Mesendoderm (in vitro differentiated cells): ENCODE measurements at regions not wholly inside any gene's neighbourhood (a gene's known extent, or its start where the extent isn't known, plus 50 kb on each side); places are given as distances from the start of the nearest gene placed in this dataset.

Experiments
- DNase-seq: peaks from one replicate; pipeline ENCODE4 v3.0.0; 2013
- H2AK5ac ChIP-seq: 2 replicates; pipeline ENCODE4 v1.6.1; 2013; ENCODE audit warnings: low read length, inconsistent platforms
- H2BK120ac ChIP-seq: 2 replicates; pipeline ENCODE4 v1.6.1; 2013; ENCODE audit warnings: low read depth, mild to moderate bottlenecking, low read length, moderate library complexity, mixed read lengths
- H2BK15ac ChIP-seq: replicated peaks from 2 replicates; pipeline ENCODE4 v1.6.1; 2013; ENCODE audit warnings: low read depth, mild to moderate bottlenecking, moderate library complexity
- H2BK5ac ChIP-seq: 2 replicates; pipeline ENCODE4 v1.6.1; 2013; ENCODE audit warnings: low read length, inconsistent platforms
- H3K18ac ChIP-seq: 2 replicates; pipeline ENCODE4 v1.6.1; 2013; ENCODE audit warnings: mild to moderate bottlenecking, low read length, mixed read lengths
- H3K23ac ChIP-seq: one replicate; pipeline ENCODE4 v1.6.1; 2013; ENCODE audit warnings: low read length
- H3K27ac ChIP-seq: 2 replicates; pipeline ENCODE4 v1.5.1; 2013; ENCODE audit warnings: low read depth, mild to moderate bottlenecking, inconsistent platforms, low read length, moderate library complexity
- H3K27me3 ChIP-seq: 2 replicates; pipeline ENCODE4 v1.6.1; 2013; ENCODE audit warnings: low read length, control low read depth, mild to moderate bottlenecking, inconsistent platforms; ENCODE audit not compliant: insufficient read depth, poor library complexity
- H3K36me3 ChIP-seq: 2 replicates; pipeline ENCODE4 v1.6.1; 2013; ENCODE audit warnings: low read length, inconsistent platforms; ENCODE audit not compliant: control insufficient read depth, insufficient read depth
- H3K4ac ChIP-seq: one replicate; pipeline ENCODE4 v1.6.1; 2013; ENCODE audit warnings: low read depth, mild to moderate bottlenecking, low read length, moderate library complexity
- H3K4me1 ChIP-seq: 2 replicates; pipeline ENCODE4 v1.6.1; 2013; ENCODE audit warnings: low read depth, low read length, inconsistent platforms; ENCODE audit not compliant: control insufficient read depth
- H3K4me2 ChIP-seq: 2 replicates; pipeline ENCODE4 v1.6.1; 2013; ENCODE audit warnings: low read length
- H3K4me3 ChIP-seq: 2 replicates; pipeline ENCODE4 v1.5.1; 2013; ENCODE audit warnings: mild to moderate bottlenecking, low read length
- H3K56ac ChIP-seq: one replicate; pipeline ENCODE4 v1.6.1; 2013; ENCODE audit warnings: low read length
- H3K79me1 ChIP-seq: 2 replicates; pipeline ENCODE4 v1.6.1; 2013; ENCODE audit warnings: low read length, inconsistent platforms
- H3K79me2 ChIP-seq: 2 replicates; pipeline ENCODE4 v1.6.1; 2013; ENCODE audit warnings: mild to moderate bottlenecking, low read length; ENCODE audit not compliant: control insufficient read depth, insufficient read depth
- H3K9ac ChIP-seq: 2 replicates; pipeline ENCODE4 v1.6.1; 2013; ENCODE audit warnings: low read length, inconsistent platforms
- H4K5ac ChIP-seq: one replicate; pipeline ENCODE4 v1.6.1; 2013; ENCODE audit warnings: low read length
- H4K8ac ChIP-seq: one replicate; pipeline ENCODE4 v1.6.1; 2013; ENCODE audit warnings: low read depth, mild to moderate bottlenecking, control low read depth, low read length, moderate library complexity
- WGBS: extraction: QIAGEN DNeasy Blood & Tissue Kit; methylation state at CpG from one replicate; pipeline ENCODE4 v1.1.7; 2013; ENCODE audit warnings: low lambda C conversion rate, missing lambda C conversion rate; ENCODE audit not compliant: insufficient coverage; ENCODE audit errors: extremely low coverage; 5-methylcytosine and 5-hydroxymethylcytosine counted together

DNA sequence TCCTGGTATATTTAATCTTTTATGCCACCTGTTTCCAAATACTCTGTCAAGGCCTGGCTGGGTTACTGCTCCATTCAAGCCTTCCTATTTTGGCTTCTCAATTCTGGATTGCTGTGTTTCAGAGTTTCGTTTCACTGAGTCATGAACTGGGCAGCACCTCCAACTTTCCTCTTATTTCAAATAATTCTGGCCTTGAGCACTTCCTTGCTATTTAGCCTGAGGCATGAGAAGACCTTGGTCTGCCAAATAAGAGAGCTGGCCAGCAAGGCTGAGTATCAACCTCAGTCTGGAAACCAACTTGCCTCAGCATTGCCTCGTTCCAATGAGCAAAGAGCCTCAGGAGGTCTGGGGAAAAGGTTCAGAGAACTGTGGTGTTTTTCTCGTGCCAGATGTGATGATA lies 66.6 kb downstream of the TNFAIP3 start:
- H2BK15ac ChIP-seq, result no peak overlapping the region
- H3K18ac ChIP-seq, result no peak overlapping the region
- no peak overlapping the region for H2BK5ac ChIP-seq
- H3K36me3 ChIP-seq, result no peaks in the 10 kb centered on the region
- H3K9ac ChIP-seq, result no peak overlapping the region
- H2AK5ac ChIP-seq, result no peak overlapping the region
- no peak overlapping the region for H4K8ac ChIP-seq
- no peak overlapping the region for H3K23ac ChIP-seq
- H3K4me1 ChIP-seq, result no peaks in the 10 kb centered on the region
- no peaks in the 10 kb centered on the region for H3K27me3 ChIP-seq
- H4K5ac ChIP-seq, result no peak overlapping the region
- no peak overlapping the region for H2BK120ac ChIP-seq
- no peak overlapping the region for H3K4ac ChIP-seq
- H3K79me2 ChIP-seq, result no peaks in the 10 kb centered on the region
- H3K79me1 ChIP-seq, result no peaks in the 10 kb centered on the region
- no peak overlapping the region for H3K27ac ChIP-seq
- WGBS, result no CpG with 5 or more reads among the region's 3 CpGs
- no peak overlapping the region for H3K4me3 ChIP-seq
- no peak overlapping the region for H3K56ac ChIP-seq
- no peak for DNase-seq
- no peak overlapping the region for H3K4me2 ChIP-seq

DNA sequence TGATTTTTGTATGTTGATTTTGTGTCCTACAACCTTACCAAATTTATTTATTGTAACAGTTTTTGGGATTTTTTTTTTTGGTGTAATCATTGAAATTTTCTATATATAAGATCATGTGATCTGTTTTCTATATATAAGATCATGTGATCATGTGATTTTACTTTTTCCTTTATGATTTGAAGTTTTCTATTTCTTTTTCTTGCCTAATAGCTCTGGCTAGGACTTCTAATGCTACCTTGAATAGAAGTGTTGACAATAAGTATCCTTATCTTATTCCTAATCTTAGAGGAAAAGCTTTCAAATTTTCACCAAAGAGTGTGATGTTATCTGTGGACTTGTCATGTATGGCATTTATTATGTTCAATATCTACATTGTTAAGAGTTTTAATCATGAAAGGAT lies 69.7 kb downstream of the TNFAIP3 start:
- no peak overlapping the region for H3K23ac ChIP-seq
- H3K4me2 ChIP-seq, result no peak overlapping the region
- H3K27me3 ChIP-seq, result no peaks in the 10 kb centered on the region
- no peak overlapping the region for H4K5ac ChIP-seq
- no peak overlapping the region for H3K56ac ChIP-seq
- no peaks in the 10 kb centered on the region for H3K36me3 ChIP-seq
- no peaks in the 10 kb centered on the region for H3K4me1 ChIP-seq
- no peak overlapping the region for H3K27ac ChIP-seq
- H3K79me2 ChIP-seq, result no peaks in the 10 kb centered on the region
- no peak overlapping the region for H4K8ac ChIP-seq
- DNase-seq, result no peak
- no peaks in the 10 kb centered on the region for H3K79me1 ChIP-seq
- H2BK120ac ChIP-seq, result no peak overlapping the region
- no peak overlapping the region for H3K4ac ChIP-seq
- H2BK15ac ChIP-seq, result no peak overlapping the region
- no peak overlapping the region for H3K4me3 ChIP-seq
- no peak overlapping the region for H3K18ac ChIP-seq
- no peak overlapping the region for H2BK5ac ChIP-seq
- H2AK5ac ChIP-seq, result no peak overlapping the region
- no peak overlapping the region for H3K9ac ChIP-seq

DNA sequence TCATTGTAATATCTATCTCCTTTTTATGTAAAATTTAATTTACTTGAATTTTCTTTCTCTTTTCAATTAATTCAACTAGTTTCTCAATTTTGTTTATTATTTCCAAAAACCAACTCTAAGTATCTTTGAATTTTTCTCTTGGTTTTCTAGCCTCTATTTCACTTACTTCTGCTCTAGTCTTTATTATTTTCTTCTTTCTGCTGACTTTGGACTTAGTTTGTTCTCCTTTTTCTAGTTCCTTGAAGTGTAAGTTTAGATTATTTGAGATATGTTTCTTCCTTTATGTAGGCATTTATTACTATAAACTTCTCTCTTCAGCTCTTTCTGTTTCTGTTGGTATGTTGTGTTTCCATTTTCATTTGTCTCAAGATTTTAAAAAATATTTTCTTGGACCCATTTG lies 70.8 kb downstream of the TNFAIP3 start:
- Histone ChIP-seq H3K56ac (no peak overlapping the region), H4K5ac (no peak overlapping the region), H2BK15ac (no peak overlapping the region), H2BK5ac (no peak overlapping the region), H3K36me3 (no peaks in the 10 kb centered on the region), H3K23ac (no peak overlapping the region), H3K79me2 (no peaks in the 10 kb centered on the region), H3K4me1 (no peaks in the 10 kb centered on the region), H3K79me1 (no peaks in the 10 kb centered on the region), H4K8ac (no peak overlapping the region), H3K4me2 (no peak overlapping the region), H3K18ac (no peak overlapping the region), H2BK120ac (no peak overlapping the region), H3K4ac (no peak overlapping the region), H2AK5ac (no peak overlapping the region), H3K27me3 (no peaks in the 10 kb centered on the region), H3K27ac (no peak overlapping the region), H3K4me3 (no peak overlapping the region), H3K9ac (no peak overlapping the region)
- no peak for DNase-seq

DNA sequence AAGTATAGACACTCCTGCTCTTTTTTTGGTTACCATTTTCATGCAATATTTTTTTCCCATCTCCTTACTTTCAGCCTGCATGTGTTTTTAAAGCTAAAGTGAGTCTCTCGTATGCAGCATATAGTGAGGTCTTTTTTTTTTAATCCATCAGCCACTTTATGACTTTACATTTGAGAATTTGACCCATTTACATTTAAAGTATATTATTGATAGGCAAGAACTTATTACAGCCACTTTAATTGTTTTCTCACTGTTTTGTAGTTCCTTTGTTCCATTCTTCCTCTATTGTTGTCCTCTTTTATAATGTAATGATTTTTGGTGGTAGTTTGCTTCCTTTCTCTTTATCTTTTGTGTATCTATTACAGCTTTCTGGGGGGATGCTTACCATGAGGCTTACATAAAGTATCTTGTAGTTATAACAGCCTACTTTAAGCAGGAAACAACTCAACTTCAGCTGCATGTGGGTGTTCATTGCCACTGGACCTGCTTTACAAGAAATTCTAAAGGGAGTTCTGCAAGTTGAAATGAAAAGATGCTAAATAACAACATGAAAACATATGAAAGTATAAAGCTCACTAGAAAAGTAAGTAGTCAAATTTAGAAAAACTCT lies 71.8 kb downstream of the TNFAIP3 start:
- Histone ChIP-seq H3K4me2 (no peak overlapping the region), H3K27ac (no peak overlapping the region), H3K79me1 (no peaks in the 10 kb centered on the region), H3K4ac (no peak overlapping the region), H2BK5ac (no peak overlapping the region), H2BK15ac (no peak overlapping the region), H2BK120ac (no peak overlapping the region), H3K79me2 (no peaks in the 10 kb centered on the region), H4K5ac (no peak overlapping the region), H2AK5ac (no peak overlapping the region), H3K4me1 (no peaks in the 10 kb centered on the region), H4K8ac (no peak overlapping the region), H3K27me3 (no peaks in the 10 kb centered on the region), H3K36me3 (no peaks in the 10 kb centered on the region), H3K18ac (no peak overlapping the region), H3K4me3 (no peak overlapping the region), H3K23ac (no peak overlapping the region), H3K56ac (no peak overlapping the region), H3K9ac (no peak overlapping the region)
- DNase-seq, result no peak
- no CpG with 5 or more reads among the region's 1 CpG for WGBS

DNA sequence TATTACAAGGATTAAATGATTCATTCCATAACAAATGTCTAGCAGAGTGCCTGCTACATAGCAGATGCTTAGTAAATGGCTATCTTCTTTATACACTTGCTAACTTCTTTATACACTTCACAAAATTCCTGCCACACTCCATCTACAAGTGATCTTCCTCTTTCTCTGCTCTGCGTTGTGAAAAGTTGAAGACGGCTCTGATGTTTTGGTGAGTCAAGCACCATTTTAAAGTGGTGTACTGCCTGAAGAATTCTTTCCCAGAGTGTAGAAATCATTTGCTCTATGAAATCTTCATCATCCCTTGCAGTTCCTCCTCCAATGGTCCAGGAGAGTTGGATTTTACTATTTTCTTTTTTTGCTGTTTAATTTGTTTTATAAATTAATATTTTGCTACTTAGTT lies 74.9 kb downstream of the TNFAIP3 start:
- no peak overlapping the region for H4K5ac ChIP-seq
- no CpG with 5 or more reads among the region's 2 CpGs for WGBS
- H3K4ac ChIP-seq, result no peak overlapping the region
- H3K18ac ChIP-seq, result no peak overlapping the region
- no peak for DNase-seq
- no peak overlapping the region for H3K4me2 ChIP-seq
- H3K36me3 ChIP-seq, result no peaks in the 10 kb centered on the region
- no peak overlapping the region for H2AK5ac ChIP-seq
- no peak overlapping the region for H3K23ac ChIP-seq
- no peak overlapping the region for H2BK5ac ChIP-seq
- H2BK120ac ChIP-seq, result no peak overlapping the region
- no peak overlapping the region for H2BK15ac ChIP-seq
- H4K8ac ChIP-seq, result no peak overlapping the region
- H3K27ac ChIP-seq, result no peak overlapping the region
- no peaks in the 10 kb centered on the region for H3K4me1 ChIP-seq
- H3K56ac ChIP-seq, result no peak overlapping the region
- H3K27me3 ChIP-seq, result no peaks in the 10 kb centered on the region
- H3K4me3 ChIP-seq, result no peak overlapping the region
- H3K79me1 ChIP-seq, result no peaks in the 10 kb centered on the region
- no peak overlapping the region for H3K9ac ChIP-seq
- no peaks in the 10 kb centered on the region for H3K79me2 ChIP-seq

DNA sequence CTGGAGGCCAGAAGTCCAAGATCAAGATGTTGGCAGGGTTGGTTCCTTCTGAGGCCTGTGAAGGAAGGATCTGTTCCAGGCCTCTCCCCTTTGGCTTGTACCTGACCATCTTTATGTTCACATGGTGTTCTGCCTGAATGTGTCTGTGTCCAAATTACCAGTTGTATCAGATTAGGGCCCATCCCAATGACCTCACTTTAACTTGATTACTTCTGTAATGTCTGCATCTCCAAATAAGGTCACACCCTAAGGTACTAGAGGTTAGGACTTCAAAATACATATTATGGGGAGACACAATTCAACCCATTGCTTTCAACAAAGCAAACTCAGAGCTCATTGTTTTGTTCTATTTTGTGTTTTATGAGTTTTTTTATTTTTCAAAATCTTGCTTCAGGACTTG lies 75.7 kb downstream of the TNFAIP3 start:
- H3K9ac ChIP-seq, result no peak overlapping the region
- H3K27me3 ChIP-seq, result no peaks in the 10 kb centered on the region
- H3K36me3 ChIP-seq, result no peaks in the 10 kb centered on the region
- H3K4me3 ChIP-seq, result no peak overlapping the region
- no peak overlapping the region for H2AK5ac ChIP-seq
- no peaks in the 10 kb centered on the region for H3K79me2 ChIP-seq
- no peaks in the 10 kb centered on the region for H3K79me1 ChIP-seq
- H4K5ac ChIP-seq, result no peak overlapping the region
- no peak overlapping the region for H3K4ac ChIP-seq
- no peak overlapping the region for H3K56ac ChIP-seq
- no peak for DNase-seq
- no peak overlapping the region for H2BK15ac ChIP-seq
- H3K23ac ChIP-seq, result no peak overlapping the region
- no peaks in the 10 kb centered on the region for H3K4me1 ChIP-seq
- H2BK120ac ChIP-seq, result no peak overlapping the region
- H3K4me2 ChIP-seq, result no peak overlapping the region
- H3K27ac ChIP-seq, result no peak overlapping the region
- H4K8ac ChIP-seq, result no peak overlapping the region
- H2BK5ac ChIP-seq, result no peak overlapping the region
- H3K18ac ChIP-seq, result no peak overlapping the region
